GM21786 (cell line): ENCODE measurements at regions not wholly inside any gene's neighbourhood (a gene's known extent, or its start where the extent isn't known, plus 50 kb on each side); places are given as distances from the start of the nearest gene placed in this dataset.
"Not testable (repeated sequence)": the region's sequence is repeated elsewhere in the genome, so short reads cannot be mapped to it uniquely, and the experiment has no call there.

Source experiments
- ATAC-seq: cut with Tn5 transposase; IDR thresholded peaks from one replicate; pipeline ENCODE4 v1.9.1; 2021; ENCODE audit not compliant: unreplicated experiment

DNA sequence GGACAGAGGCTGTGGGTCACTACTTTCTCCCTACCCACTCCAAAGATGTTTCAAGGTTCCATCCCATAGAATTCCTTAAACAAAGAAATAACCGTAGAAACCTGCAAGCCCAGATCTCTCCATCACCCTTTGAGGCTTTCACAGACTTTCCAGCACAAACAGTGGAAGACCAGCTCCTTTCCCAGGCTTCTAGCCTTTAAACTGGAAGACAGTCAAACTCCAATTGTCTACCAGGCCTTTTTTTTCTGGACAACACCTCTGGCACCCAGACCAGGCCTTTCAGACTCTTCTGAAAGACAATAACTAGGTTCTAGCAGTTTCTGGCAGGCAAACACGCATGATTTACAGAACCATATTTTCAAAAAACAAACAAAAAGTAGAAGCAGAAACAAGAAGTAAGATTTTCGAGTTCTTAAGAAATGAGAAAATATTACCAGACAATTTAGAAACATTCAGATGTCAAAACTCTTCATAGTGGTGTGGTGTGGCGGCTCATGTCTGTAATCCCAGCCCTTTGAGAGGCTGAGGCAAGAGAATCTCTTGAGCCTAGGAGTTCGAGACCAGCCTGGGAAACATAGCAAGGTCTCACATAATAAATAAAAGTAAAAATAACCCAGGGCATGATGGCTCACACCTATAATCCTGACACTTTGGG, 73.0 kb upstream of the EPCAM start:
- no peak for ATAC-seq

DNA sequence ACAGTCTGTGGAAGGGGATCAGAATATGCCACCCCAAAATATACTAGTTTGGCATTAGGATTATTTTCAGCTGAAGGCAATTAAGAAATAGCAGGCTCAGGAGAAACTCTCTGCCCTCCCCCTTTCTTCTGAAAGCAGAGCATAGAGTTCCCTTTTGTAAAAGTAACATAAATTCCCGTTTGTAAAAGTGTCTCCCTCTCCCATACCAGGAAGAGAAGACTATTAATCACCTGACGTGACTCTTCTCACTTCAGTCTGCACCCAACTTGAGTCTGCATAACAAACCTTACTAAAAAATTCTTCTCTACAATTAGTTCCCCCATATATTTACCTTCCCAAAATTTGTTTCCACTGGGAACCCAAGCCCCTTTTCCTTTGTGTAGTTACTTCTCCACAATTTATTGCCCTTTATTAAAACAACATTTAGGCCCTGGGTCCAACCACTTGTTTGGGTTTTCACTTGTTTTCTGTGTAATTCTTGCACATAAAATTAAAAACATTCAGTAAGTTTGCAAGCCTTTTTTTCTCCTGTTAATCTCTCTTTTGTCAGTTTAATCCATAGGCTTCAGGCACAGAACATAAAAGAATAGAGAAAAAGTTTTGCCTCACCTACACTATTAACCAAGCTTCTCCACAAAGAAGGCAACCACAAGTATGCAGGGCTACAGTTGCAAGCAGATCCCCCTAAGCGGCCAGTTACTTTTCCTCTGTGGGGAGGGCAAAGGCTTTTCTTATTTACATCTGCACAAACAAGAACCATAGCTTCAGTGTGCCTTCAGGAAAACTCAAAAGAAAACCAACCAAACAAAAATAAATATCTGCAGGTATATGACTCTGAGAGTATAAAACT, 73.8 kb upstream of the EPCAM start:
- no peak for ATAC-seq

GRCh38 chr2:47293976-47294375, 75.1 kb upstream of the EPCAM start:
- ATAC-seq, result no peak

DNA sequence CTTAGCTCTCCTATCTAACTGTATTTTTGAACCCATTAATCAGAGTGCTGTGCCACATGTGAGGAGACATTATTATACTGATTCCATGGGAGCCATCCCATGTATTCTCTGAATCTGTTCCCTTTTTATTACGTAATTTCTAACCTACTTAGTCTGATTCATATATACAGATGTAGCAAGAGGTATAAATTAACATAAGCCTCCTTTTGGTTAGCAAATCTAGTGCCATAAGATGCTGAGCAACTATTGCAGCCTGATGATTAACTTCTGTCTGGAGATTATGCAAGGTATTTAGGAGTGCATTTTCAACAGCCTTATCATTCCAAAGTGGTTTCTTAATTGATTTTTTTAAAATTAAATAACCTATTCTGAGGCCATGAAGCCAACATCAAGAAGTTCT, 80.2 kb upstream of the EPCAM start:
- no peak for ATAC-seq

DNA sequence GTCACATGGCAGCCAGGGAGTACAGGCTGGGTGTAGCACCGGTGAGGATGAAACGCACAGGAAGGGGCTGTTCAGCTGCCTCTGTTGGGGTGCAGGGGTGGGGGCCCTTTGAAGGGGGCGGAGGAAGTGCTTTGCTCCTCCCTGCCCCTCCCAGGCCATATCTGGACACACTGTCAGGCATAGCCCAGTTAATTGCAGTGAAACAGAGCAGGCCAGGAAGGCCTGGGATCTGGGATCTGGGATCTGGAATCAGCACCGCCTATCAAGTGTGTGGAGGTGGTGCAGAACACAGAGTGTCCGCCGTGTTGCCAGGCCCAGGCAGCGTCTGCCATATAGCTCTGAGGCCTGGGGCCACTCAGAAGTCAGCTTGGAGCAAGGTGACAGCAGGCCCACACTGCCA, 85.5 kb upstream of the EPCAM start:
- no peak for ATAC-seq

GRCh38 chr2:47282621-47283272, 86.4 kb upstream of the EPCAM start:
- ATAC-seq, result no peak

GRCh38 chr2:47279525-47279924, 89.6 kb upstream of the EPCAM start:
- not testable (repeated sequence) for ATAC-seq

DNA sequence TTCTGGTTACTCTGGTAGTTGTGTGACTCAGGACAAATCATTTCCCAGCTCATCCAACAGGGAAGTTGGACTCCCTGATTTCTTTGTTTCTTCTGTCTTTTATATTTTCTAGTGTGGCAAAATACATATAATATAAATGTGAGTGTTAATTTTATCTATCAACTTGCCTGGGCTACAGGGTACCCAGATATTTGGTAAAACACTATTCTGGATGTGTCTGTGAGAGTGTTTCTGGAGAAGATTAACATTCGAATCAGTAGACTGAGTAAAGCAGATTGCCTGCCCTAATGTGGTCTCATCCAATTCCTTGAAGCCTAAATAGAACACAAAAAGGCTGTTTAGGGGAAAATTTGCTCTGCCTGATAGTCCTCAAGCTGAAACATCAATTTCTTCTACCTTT, 91.1 kb upstream of the EPCAM start:
- no peak for ATAC-seq

DNA sequence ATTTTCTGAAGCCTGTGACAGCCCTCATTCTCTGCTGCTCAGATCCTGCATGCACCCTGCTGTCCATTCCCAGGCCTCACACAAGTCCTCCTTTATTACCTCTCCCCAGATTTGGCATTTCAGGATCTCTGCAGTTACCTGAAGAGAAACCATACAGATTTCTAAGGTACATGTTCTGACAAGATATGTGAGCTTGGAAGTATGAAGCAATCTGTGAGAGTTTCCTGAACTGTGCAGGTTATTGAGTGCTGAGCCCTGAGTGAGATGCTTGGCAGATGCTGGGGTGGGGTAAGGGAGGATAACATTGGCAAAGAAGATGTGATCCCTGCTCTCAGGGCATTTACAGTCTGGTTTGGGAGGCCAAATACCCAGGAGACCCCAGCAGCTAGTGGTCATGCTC, 91.9 kb upstream of the EPCAM start:
- no peak for ATAC-seq

DNA sequence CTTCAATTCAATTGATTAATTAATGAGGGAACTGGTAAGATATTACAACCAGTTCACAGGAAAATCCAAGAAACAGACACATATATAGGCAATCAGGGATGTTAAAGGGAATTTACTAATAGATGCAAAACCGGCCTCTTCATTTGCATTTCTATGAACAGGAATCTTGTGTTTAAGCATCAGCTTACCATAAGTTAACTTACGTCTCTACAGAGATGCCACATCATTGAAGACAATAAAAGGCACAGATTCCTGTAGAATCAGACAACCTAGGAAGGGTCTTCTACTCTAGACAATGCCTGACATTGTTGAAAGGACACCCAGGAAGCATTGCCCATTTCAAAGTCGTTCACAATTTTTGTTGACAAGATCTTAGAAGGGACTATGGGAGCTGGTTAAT, 93.0 kb upstream of the EPCAM start:
- ATAC-seq, result no peak

- ATAC-seq, result no peak
Measured at GRCh38 chr2:47274054-47274782, 94.9 kb upstream of the EPCAM start.

DNA sequence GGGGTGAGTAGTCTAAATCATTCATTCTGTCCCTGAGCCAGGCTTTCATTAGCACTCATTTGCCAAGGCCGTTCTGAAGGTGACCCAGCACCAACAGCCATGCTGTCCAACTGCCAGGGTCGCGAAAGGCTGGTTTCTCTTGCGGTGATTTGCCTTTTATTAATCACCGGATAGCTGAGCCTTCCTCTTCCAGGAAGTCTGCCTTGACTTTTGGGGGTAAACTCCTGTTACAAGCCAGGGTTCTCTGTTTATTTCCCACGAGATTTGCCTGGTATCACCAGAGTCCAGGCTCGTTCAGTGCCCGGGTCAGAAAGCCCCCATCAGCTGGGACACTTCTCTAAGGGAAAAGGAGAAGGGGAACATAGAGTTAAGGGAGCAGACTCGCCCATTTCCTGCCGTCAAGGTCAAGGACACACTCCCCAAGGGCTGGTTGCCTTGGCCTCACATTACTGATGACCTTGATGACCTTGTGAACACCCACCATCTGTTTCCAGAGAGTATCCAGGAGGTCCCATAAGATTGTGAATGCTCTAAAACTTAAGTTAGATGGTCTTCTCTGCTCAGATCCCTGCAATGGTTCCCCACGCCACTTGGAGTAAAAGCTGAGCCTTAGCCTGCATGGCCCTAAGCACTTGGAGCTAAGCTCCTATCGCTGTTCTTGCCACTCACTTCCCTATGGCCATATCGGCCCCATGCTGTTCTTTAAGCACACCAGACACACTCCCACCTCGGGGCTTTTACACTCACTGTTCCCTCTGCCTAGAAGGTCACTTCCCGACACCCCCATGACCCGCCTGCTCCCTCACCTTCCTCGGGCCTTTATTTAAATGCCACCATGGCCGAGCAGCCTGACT, 96.0 kb upstream of the EPCAM start:
- ATAC-seq, result no peak

GRCh38 chr2:47272031-47272864, 95.9 kb upstream of the CALM2 start:
- ATAC-seq, result peak; percentile 85

DNA sequence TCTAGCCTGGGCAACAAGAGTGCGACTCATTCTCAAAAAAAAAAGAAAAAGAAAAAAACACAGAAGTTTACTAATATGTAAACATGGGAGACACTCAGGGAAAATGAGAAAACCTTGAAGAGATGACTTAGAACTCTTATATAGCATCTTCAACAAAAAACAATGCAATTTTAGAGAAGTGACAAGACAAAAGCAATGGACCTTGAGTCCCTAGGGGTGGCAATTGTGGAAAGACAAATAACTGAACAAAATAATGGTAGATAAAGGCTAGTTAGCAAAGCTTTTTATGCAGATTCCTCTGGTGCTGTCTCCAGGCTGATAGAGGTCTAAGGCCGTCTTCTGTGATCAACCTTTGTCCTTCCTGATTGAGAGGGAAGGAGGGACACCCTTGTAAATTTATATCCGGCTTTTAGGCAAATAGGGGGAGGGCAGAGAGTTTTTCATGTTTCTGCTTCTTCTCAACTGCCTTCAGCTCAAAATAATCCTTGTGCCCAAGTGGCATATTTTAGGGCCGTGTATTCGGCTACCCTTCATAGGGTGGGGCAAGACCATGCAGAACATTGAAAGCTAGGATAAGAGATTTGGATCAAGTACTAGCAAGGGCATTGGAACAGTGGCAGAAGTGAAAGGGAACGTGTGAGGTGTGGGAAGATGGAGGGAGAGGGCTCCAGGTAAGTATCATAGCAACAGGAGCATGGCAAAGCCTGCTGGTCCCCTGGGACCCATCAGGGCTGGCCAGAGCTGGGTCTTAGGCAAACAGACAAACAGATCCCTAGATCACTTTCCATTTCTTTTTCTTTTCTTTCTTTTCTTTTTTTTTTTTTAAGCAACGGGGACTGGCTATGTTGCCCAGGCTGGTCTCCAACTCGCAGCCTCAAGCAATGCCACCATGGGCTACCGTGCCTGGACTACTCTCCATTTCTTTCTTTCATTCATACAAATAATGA, 95.0 kb upstream of the CALM2 start:
- ATAC-seq, result no peak

DNA sequence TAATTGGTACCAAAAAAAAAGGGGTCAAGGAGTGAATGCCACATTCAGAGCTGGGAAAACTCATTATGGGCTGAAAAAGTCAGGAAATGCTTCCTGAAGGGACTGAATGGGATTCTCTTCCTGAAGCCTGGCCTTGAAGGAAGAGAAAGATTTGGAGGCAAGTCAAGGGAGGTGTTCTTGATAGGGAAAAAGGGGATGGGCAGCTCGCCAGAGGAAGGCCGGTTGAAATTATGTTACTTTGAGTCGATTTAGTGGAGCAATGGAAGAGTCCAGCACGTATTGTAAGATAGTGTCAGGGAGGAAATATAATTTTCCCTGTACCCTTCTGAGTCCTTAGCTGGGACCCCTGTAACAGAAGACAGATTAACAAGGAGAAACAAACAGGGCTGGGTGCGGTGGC, 94.1 kb upstream of the CALM2 start:
- no peak for ATAC-seq

DNA sequence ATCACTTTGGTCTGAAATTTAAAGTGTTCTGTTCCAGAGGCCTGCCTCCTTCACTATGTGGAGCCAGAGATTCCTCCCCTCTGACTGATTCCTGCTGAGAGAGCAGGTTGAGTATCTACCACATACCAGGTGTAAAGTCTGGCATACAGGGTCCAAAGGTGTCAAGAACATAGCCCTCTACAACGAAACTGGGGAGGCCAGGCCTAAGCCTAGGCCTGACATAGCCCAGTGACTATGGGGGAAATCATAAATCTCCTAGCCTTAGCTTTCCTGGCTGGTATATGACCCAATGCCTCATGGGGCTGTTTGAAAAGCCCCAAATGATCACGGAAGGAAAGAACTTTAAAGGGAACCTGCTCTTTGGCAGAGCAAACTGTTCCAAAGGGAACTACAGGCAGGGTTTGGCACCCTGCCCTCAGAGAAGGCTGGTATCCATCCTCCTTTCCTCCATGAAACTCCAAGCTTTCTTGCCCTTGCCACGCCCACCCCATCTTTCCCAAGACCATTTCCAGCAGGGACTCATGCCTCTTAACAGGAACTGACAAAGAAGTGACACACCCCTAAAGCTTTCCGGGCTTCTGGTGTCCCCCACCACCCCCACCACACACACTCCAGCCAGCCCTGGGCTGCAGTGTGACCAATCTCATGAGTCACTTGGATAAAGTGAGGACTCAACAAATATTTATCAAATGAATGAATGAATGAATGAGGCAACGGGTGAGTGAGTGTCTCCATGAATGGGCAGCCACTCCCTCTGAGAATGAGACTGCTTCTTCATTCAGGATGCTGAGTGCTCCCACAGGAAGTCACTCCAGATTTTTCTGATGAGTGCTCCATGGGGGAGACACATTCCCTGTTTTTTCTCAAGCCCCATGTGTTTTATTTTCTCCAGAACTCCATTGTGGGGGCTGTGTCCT, 93.3 kb upstream of the CALM2 start:
- no peak for ATAC-seq

DNA sequence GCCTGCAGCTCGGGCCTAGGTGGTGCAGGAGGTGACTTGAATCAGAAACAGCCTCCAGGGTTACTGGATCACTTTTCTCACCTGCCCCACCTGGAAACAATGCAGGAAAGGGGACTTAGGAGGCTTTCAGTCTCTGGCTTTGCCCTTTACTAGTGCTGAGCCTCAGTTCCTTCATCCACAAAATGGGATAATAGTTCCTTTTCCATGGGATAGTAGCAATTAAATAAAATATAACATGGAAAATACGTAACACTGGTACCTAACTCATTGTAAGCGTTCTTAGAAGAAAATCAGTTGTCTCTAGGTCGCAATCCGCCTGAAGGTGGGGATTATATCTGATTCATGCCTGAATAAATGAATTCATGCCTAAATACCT, 91.4 kb upstream of the CALM2 start:
- no peak for ATAC-seq
